Urothelium cell line (cell line): ENCODE measurements at regions not wholly inside any gene's neighbourhood (a gene's known extent, or its start where the extent isn't known, plus 50 kb on each side); places are given as distances from the start of the nearest gene placed in this dataset.

Experiments used
- DNase-seq: peaks from one replicate; pipeline ENCODE4 v3.0.0; 2011; ENCODE audit warnings: low spot score, mixed read lengths
- FAIRE-seq: peaks from 2 replicates; lab custom pipeline; 2011; peaks lifted over from hg19 to GRCh38; lab: Jason Lieb, UNC

DNA sequence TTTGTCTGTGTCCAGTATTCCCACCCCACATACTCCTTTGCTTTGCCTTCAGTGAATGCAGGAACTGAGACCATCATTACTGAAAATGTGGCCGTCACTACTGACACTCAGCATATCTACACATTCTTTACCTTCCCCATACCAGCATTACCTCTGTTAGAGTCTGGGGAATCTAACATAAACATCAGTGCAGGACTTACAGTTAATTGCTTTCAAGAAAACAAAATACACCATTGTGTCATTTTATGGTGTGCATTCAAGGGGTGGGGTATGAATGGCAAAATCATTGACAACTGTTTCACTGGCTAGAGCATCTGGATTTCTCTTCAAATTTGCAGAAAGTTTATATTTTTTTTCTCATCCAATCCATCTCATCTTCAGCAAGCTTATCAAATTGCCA is 731.4 kb upstream of the RIOK2 start:
- no peak for DNase-seq
- no peak for FAIRE-seq

DNA sequence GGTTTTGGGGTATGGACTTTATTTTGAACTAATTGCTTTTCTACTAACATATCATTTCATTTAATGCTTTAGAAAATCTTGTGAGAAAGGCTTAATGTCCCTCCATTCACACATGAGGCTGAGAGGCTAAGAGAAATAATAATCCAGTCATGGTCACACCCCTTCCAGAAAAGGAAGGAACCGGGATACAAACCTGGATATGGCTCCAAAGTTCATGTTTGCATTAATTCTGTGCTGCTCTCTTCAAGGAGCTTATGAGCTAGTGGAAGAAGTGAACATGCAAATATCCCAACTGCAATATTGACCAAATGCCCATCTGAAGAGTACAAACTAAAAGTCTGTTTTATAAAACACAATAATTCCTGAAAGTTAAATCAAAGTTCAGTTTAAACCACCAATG is 732.1 kb upstream of the RIOK2 start:
- FAIRE-seq (no peak), DNase-seq (no peak)

DNA sequence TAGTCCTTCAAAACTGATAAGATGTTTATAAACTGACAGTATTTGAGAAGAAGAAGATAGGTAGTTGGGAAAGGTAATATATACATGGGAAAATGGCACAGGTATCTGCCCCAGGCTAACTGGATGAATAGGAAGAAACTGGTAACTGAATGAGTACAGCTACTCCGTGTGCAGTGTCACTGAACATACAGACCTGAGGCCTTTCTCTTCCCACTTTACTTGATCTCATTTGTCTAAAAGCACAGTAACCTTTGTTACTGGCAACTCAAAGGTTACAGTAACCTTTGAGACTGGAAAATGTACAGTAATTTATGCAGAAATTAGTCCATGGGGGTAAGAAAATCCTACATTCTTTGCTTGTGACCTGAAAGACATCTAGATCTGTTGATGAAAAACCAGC is 735.0 kb upstream of the RIOK2 start:
- DNase-seq (no peak), FAIRE-seq (no peak)

DNA sequence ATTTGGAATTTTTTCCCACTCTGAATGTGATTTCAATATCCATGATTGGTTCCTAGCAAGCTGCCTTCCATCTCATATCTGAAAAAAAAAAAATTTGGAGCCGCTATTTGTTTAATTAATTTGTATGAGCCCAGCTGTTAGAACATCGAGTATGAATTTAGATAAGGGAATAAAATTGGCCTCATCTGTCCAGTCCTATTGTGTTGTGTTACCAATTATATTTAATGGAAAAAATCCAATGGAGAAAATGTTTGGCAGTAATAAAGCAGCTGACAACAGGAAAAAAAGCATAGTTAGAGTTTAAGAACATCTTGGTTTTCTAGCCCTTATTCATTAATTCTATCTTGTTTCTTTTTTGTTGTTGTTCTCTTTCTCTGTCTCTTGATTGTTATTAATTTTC is 735.6 kb upstream of the RIOK2 start:
- FAIRE-seq = no peak
- no peak for DNase-seq

DNA sequence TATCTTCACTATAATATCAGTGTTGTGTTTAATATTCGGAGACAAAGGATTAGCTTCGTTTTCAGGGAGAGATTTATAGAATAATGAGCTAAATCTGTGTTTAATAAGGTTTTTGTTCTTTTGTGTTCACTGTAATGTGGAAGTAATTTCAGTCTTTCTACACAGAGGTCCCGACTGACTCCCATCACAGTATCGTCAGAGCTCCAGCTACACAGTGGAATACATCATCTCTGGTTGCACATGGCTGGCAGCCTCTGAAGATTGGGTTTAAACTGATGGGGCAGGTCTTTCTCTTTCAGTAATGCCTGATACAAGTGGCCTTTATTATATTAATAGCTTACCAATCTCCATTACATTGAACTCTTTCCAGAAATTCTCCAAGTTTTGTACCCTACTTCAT is 736.7 kb upstream of the RIOK2 start:
- FAIRE-seq (no peak), DNase-seq (no peak)

DNA sequence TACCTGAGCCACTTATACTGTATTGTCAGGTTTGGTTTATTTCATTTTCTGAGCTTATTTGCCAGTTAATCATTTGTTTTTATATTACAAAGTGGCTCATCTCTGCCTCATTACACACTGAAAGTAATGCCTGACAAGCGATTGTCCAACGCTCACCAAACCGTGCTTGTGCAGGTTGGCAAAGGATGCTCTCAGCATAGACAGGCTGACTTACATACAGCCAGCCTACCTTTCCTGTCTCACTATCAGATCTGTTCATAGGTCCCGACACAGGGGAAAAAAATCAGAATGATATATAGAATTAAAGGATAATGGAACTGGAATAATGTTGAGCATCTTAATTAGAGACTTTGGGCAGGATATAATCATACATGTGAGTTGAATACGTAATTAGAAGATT is 739.7 kb upstream of the RIOK2 start:
- DNase-seq = no peak
- no peak for FAIRE-seq

DNA sequence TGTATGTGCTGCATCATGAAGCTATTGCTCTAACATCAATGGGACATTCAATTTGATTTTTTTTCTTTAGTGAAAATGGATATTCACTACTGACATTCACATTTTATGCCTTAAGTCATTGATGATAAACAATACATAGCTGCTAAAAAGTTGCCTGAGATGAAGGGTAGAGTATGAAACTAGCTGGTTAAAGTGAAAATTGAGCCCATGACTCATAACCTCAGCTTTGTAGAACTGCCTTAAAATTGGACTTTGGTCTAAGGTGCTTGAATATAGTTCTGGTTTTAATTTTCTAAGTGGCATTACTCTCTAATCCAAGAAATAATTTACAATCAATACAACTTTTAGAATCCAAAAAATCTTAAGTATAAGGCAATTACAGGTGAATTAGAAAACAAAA is 740.4 kb upstream of the RIOK2 start:
- FAIRE-seq = no peak
- no peak for DNase-seq

DNA sequence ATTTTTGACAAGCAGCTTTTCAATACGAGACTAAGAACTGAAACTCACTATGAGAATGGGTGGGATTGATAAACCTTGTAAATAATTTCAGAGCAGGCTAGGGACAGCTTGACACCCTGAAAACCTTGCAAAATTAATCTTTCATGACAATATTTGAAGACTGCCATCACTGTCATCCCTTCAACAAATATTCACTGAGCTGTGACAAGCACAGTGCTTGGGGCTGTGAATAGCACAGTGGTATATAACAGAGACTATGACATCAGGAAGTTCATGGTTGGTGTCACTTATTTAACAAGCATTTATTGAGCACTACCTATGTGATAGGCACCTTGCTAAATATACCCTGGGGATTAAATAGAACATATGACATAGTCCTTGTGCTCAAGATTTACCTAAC is 741.0 kb upstream of the RIOK2 start:
- no peak for DNase-seq
- FAIRE-seq = no peak

DNA sequence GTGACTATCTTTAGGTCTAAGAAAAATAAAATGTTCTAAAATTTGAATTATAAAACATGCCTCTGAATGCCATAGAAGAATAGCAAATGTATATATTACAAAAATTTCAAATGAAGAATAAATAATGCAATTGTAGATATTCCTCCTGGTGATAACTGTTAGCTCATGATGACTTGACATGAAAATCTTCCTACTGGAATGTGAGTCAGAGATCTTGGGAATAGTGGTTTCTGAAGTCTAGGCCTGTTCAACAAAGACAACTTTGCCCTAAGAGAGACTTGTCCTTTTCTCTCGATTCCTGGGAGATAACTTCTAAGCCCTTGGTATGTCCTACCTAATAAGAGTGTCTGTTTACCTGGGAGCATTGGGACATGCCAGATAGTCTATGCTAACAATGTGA is 746.3 kb upstream of the RIOK2 start:
- no peak for FAIRE-seq

DNA sequence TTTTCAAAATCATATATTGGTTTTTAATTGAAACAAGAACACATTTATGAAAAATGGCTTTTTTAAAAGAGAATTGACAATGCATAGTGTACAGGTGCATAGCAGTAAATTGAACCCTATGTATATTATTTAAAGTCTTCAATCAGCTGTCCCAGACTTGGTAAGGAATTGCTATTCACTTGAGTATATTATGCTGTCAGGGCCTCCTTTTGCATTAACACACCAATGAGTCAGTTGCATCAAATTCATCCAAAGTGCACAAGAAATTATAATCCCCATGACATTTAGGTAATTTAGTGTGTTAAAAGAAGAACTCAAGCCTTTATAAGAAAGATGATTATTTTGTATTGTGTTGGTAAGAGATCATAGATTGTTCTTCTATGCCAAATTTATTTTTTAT is 748.8 kb upstream of the RIOK2 start:
- FAIRE-seq = no peak
- DNase-seq = no peak

More for the DNA sequence above, 746.3 kb upstream of the RIOK2 start:
- DNase-seq = no peak

DNA sequence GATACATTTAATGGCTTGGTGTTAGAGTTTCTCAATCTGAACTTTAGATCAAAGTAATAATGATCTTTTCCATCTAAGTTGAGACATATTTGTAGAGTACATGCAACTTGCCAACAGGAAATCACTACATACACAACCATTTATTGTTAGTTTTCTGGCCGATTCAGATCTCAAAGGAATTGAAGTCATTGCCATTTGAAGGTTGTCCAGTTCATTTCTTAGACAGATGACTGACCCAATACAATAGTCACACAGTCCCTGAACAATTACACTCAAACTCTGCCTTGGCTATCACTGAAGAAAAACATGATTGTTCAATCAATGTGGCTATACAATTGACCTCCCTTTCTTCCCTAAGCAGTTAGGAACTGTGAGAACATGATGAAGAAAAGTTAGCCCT is 753.2 kb upstream of the RIOK2 start:
- FAIRE-seq (no peak), DNase-seq (no peak)

DNA sequence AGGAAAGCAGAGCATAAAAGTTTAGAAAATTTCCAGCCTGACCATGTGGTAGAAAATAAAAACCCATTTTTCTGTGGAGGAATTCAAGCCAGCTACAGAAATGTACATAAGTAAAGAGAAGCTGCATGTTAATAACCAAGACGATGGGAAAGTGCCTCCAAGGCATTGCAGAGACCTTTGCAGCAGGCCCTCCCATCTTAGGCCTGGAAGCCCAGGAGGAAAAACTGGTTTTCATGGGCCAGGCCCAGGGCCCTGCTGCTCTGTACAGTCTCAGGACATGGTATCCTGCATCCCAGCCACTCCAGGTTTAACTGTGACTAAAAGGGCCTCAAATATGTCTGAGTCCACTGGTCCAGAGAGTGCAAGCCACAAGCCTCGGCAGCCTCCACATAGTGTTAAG is 754.8 kb upstream of the RIOK2 start:
- no peak for DNase-seq
- FAIRE-seq = no peak

DNA sequence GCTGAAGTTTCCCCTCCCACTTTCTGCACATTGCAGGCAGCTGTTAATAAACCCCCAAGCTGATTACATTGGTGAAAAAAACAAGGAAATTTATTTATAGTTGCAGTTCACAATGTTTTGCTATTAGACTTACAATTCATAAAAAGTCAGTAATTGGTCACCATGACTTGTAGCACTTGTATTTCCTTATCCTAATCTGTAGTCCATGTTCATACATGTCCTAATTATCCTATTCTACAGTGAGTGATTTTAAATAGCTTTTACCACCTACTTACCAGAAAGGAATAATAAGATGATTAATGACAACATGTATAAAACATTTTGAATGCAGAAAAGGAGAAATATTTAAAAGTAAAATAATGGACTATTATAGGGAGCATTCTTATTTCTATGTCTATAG is 760.0 kb upstream of the RIOK2 start:
- no peak for DNase-seq
- FAIRE-seq = no peak

DNA sequence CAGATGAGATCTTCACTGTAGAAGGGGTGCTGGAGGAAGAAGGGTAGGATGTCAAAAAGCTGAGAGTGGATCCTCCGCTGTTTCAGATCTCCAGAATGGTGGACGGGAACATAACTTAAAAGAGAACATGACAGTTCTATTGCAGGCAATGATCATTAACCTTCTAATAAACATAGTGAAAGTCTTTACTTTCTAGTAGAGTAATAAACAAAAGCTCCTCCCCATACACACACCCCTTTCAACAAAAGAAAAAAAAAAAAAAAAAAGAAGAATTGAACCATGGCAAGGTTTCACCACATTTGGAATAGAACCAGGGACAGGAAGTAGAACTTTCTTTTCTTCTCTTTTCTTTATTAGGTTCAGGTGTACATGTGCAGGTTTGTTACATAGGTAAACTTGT is 768.1 kb upstream of the RIOK2 start:
- DNase-seq (no peak), FAIRE-seq (no peak)

DNA sequence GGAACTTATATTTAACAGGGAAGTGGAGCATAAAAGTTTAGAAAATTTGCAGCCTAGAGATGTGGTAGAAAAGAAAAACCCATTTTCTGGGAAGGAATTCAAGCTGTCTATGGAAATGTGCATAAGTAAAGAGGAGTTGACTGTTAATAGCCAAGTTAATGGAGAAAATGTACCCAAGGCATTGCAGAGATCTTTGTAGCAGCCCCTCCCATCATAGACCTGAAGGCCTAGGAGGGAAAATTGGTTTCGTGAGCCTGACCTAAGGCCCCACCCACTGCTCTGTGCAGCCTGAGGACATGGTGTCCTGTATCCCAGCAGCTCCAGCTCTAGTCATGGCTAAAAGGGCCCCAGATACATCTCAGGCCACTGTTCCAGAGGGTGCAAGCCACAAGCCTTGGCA is 772.4 kb upstream of the RIOK2 start:
- DNase-seq = no peak
- FAIRE-seq = no peak

DNA sequence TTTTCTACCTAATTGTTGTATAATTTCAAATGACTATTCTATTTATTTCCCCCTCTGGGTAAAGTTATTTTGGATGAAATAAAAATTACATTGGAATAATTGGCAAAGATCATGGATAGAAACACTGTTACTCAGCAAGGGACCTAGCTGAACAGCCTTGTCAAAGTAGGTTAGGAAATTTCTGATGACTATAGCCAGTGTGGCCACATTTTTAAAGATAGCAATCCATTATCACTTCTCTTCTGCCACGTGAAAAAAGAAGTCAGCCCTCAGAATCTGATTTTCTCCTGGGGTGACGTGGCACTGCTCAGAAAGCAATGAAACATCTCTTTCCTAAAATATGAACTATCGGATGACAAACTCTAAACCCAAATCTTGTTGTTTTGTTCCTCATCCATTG is 784.2 kb upstream of the RIOK2 start:
- no peak for DNase-seq
- no peak for FAIRE-seq

DNA sequence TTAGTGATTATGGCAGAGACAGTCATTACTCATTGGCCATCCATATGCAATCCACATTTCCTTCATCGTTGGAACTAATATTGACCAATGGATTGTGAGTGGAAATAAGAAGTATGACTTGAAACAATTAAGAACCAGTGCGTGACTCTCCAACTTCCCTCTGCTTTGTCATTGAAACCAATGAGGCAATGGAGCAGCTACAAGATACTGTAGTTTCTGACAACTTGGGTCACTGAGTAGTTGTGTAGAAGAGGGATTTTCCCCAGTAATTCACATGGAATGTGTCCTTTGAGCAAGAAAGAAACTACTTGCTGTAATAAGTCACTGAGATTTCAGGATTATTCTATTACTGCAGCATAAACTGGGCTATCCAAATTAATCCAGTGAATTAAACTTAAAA is 785.3 kb upstream of the RIOK2 start:
- no peak for FAIRE-seq
- DNase-seq = no peak

DNA sequence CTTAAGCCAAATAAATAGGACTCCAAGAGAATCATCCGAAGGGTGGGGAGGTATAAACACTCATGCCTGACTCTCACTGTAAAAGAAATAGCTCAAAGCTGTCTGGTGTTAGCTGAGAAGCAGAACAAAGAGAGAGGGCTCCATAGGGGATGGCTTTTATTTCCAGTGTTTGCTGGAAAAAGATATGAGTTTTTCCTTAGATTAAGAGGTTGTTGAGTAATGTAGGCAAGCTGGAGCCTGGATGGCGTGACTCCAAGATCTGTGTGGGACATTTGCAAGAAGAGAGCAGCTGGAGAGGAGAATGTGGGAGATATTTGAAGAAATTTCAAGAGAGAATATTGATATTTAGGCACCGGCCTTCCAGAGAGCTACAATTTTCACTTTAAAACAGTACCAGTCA is 793.7 kb upstream of the RGMB start:
- DNase-seq = no peak
- FAIRE-seq = no peak

DNA sequence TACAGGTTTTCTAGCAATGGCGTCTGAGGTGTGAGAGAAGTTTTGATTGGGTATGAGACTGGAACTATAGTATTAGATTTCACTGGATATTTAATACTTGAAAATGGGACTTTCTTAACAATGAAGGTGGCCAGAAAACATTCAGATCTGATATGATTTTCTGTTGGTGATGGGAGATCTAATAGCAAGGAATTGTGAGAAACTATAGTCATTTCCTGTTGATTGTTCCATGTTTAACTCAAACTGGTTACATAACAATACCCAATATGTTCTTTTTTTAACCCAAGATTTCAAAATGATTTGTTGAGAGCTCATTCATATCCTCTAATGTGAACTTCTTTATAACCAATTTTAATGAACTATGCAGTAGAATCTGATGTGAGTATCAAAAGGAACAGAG is 793.2 kb upstream of the RGMB start:
- DNase-seq = no peak
- no peak for FAIRE-seq

DNA sequence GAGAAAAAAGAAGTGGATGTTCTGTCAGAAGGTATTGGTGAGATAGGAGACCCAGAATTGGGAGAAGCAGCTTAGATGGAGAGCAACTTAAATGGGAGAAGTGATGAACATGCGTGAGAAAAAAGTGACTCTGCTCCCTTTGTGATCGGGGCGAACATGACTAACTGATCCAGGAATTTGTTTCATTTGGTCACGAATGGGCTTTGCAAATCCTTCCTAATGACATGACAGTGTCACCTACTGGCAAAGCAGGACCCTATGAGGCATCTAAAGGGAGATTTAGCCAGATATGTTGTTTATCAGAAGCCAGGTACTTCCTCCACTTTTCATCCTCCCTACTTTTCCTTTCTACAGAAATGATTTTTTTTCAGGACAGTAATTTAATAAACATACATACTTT is 787.4 kb upstream of the RGMB start:
- DNase-seq (peak; percentile 25), FAIRE-seq (no peak)

DNA sequence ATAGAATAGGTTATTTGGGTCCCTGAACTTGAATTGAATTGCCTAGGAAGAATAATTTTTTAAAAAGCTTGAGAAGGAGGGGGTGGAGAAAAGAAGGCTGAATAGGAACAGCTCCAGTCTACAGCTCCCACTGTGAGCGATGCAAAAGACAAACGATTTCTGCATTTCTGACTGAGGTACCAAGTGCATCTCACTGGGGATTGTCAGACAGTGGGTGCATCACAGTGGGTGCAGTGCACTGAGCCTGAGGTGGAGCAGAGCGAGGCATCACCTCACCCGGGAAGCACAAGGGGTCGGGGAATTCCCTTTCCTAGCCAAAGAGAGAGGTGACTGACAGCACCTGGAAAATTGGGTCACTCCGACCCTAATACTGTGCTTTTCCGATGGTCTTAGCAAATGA is 782.2 kb upstream of the RGMB start:
- no peak for DNase-seq
- FAIRE-seq = no peak

DNA sequence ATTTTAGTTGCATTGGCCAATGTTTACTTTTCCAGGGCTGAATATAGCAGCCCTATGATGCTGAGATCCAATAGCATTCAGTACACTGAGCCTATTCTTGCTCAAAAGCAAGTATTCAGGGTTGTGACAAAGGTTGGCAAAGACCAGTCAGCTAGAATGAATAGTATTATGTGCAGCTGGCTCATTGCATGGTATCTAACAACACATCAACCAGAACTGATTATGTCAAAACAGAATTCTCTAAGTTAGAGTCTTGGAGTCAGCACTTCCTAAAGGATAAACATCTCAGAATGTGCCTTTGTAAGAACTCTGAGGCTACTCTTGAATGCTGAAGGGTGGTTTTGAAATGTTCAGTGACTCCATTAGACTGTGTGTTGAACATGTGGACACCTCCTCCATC is 774.5 kb upstream of the RGMB start:
- DNase-seq (no peak), FAIRE-seq (no peak)

DNA sequence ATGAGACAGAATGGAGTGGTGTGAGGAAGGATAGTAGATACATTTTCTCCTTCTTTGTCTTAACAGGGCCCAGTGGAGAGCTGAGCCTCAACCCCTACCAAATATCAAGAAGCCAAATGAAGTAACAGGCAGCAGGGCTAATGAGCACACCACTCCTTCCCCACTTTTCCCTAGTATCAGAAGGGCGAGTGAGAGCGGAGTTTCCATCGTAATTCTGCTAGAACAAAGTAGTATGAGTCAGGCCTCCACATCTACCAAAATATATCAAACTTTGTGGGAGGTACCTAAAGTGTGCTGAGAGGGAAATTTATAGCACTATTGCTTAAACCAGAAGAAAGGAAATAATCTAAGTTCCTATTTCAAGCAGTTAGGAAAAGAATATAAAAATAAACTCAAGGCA is 769.0 kb upstream of the RGMB start:
- FAIRE-seq (no peak), DNase-seq (no peak)

DNA sequence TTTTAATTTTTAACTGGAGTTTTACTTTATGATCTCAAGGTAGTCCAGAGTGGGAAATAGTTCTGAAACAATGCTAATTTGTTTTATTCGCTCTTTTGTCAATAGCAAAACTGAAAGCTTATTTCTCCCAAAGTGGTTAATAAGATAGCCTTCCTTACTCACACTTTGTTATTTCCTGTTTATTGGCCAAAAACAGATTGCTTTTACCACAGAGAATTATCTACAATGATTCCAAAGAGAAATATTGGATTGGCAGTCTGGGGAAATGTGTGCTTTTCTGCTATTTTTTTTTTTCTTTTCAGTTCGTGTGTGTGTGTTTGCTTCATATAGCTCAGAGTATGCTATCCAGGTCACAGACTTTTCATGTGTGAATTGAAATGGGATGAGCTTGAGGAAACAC is 756.7 kb upstream of the RGMB start:
- FAIRE-seq = no peak

More for the DNA sequence above, 756.7 kb upstream of the RGMB start:
- no peak for DNase-seq
